ENCODE measurements at regions not wholly inside any gene's neighbourhood (a gene's known extent, or its start where the extent isn't known, plus 50 kb on each side); places are given as distances from the start of the nearest gene placed in this dataset.

DNA sequence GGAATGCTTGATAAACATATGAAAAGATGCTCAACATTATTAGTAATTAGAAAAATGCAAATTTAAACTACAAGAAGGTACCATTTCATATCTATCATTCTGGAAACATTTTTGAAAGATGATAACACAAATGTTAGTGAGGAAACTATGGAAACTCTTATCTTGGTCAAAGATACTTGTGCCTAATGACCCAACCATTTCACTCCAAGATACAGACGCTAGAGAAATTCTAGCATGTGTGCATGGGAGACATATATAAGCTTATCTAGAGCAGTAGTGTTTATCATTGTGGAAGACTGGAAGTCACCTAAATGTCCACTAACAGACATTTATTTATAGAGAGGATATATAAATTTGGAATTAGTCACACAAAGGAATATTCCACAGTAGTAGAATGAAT, 143.1 kb upstream of the HMGA2 start:
- TF ChIP-seq, protein P1, sequence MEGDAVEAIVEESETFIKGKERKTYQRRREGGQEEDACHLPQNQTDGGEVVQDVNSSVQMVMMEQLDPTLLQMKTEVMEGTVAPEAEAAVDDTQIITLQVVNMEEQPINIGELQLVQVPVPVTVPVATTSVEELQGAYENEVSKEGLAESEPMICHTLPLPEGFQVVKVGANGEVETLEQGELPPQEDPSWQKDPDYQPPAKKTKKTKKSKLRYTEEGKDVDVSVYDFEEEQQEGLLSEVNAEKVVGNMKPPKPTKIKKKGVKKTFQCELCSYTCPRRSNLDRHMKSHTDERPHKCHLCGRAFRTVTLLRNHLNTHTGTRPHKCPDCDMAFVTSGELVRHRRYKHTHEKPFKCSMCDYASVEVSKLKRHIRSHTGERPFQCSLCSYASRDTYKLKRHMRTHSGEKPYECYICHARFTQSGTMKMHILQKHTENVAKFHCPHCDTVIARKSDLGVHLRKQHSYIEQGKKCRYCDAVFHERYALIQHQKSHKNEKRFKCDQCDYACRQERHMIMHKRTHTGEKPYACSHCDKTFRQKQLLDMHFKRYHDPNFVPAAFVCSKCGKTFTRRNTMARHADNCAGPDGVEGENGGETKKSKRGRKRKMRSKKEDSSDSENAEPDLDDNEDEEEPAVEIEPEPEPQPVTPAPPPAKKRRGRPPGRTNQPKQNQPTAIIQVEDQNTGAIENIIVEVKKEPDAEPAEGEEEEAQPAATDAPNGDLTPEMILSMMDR (IDR thresholded peaks at IDR 0.05) = no peak
- TF ChIP-seq POLR2A (IDR thresholded peaks at IDR 0.05) = no peak
- TF ChIP-seq EP300 (IDR thresholded peaks at IDR 0.05) = no peak
- TF ChIP-seq POLR2AphosphoS5 (IDR thresholded peaks at IDR 0.05) = no peak
